Inflammatory macrophage (primary cell): ENCODE measurements at regions not wholly inside any gene's neighbourhood (a gene's known extent, or its start where the extent isn't known, plus 50 kb on each side); places are given as distances from the start of the nearest gene placed in this dataset.
"Not testable (repeated sequence)": the region's sequence is repeated elsewhere in the genome, so short reads cannot be mapped to it uniquely, and the experiment has no call there.

Source experiments
- DNase-seq, 2 donors: peaks; one replicate each; pipeline ENCODE4 v3.0.0-alpha.2; 2020 to 2022

DNA sequence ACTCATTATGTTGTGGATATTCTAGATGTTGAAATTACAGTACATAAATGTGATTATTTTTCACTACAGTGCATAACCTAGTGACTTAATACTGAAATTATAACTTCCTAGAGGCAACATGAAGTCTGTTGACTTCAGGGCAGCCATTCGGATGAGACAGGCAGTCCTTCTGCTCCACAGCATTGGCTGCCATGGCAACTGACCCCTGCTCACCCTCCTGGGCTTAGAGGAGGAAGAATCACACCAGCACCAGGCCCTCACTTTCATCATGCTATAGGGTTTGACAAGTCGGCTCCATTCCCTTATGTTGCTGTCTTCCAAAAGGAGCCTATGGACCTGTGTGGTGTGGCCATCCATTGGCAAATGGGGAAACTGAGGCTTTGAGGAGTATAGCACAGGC is 233.5 kb upstream of the TMEM132C start:
- DNase-seq: no peak

- no peak for DNase-seq
Measured at GRCh38 chr12:128040971-128041370, 226.0 kb upstream of the TMEM132C start.

DNA sequence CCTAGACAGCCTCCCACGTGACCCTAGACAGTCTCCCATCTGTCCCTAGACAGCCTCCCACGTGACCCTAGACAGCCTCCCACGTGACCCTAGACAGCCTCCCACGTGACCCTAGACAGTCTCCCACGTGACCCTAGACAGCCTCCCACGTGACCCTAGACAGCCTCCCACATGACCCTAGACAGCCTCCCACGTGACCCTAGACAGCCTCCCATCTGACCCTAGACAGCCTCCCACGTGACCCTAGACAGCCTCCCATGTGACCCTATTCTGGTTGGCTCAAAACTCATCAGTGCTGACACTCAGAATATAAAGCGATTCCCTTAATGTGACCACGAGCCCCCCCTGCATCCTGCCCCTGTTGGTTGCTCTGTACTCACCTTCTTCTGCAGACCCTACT is 224.7 kb upstream of the TMEM132C start:
- not testable (repeated sequence) for DNase-seq

- DNase-seq: no peak
Measured at GRCh38 chr12:128042825-128043224, 224.1 kb upstream of the TMEM132C start.

- DNase-seq: no peak
Measured at GRCh38 chr12:128043317-128043716, 223.7 kb upstream of the TMEM132C start.

DNA sequence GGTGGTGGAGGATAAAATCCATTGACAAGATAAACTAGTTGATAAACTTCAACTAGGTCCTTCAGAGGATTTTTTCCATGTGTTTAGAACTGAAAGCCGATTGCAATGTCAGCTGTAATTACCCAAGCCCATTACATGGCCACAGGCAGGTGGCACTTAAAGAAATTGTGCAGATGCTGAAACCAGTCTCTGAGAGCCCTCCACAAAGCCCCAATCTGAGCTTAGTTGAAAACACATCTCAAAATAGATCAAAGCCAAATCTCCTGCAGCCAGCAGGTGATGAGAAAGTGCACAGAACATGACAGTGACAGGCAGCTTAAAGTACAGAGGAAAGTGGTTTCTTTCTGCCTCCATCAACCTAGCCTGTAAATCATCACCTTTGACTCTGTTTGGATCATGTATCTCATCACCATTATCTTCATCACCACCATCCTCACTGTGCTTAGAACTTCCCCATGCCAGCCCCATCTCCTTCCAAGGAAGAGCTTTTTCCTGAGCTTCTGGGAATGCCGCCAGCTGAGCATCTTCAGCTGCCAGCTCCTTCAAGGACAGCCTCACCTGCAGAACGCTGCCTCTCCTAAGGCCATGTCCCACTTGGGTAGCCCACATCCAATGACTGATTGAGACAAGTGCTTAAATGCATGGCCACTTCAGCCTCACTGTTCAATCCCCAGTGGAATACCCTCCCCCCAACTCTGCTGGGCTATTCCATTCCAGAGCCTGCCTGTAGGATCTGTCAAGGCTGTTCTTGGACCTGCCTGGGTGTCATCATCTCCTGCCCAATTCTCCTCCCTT is 219.5 kb upstream of the TMEM132C start:
- no peak for DNase-seq

- no peak for DNase-seq
Measured at GRCh38 chr12:128052331-128052730, 214.6 kb upstream of the TMEM132C start.

DNA sequence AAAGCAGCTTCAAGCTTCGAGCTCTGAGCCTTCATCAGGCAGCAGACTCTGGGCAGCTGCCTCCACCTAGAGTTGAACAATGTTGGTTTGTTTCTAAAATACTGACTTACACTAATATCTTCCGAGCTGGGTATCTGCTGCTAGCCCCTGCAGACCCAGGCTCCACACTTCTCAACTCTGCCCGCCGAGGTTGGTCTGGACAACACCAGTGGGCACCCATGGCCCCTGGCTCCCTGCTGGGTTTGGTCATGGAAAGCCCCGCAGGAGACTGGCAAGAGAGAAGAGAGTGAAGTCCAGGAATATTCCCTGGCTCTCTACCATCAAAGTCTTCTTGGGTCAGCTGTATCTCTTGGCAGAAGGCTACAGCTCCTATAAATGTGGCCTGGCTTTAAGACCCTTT is 214.2 kb upstream of the TMEM132C start:
- no peak for DNase-seq

DNA sequence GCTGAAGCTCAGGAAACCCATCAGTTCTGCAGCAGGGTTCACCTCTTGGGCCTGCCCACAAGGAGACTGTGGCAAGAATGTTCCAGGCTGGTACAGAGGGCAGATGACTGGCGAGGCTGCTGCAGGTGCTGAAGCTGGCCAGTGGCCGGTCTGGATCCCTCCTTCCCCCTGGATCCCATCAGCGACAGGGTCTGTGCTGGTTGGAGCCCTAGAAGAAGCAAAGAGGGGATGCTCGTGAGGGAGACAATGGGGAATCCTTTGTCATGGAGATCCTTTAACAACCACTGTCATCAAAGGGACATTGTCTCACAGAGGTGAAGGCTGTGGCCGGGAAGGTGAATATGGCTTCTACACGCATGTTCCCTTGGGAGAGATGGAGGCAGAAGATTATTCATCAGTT is 211.4 kb upstream of the TMEM132C start:
- no peak for DNase-seq

- DNase-seq: no peak
Measured at GRCh38 chr12:128056136-128056801, 210.7 kb upstream of the TMEM132C start.

DNA sequence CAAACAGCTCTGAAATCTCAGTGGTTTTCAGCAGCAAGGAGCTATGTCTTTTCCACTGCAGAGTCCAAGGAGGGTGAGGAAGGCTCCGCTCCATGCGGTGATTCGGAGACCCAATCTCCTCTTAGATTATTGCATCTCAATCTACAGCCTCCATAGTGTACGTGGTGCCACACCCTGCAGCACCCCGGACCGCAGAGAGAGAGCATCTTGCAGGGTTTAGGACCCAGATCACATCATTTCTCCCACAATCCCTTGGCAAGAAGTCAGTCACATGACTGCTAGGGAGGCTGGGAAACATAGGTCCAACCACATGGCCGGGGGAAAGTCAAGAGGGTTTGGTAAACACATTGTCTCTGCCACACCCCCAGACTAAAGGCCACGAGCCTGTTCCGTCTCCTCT is 209.4 kb upstream of the TMEM132C start:
- DNase-seq: no peak

- no peak for DNase-seq
Measured at GRCh38 chr12:128059621-128060370, 207.2 kb upstream of the TMEM132C start.

GRCh38 chr12:128068211-128068610 is 198.8 kb upstream of the TMEM132C start:
- no peak for DNase-seq

DNA sequence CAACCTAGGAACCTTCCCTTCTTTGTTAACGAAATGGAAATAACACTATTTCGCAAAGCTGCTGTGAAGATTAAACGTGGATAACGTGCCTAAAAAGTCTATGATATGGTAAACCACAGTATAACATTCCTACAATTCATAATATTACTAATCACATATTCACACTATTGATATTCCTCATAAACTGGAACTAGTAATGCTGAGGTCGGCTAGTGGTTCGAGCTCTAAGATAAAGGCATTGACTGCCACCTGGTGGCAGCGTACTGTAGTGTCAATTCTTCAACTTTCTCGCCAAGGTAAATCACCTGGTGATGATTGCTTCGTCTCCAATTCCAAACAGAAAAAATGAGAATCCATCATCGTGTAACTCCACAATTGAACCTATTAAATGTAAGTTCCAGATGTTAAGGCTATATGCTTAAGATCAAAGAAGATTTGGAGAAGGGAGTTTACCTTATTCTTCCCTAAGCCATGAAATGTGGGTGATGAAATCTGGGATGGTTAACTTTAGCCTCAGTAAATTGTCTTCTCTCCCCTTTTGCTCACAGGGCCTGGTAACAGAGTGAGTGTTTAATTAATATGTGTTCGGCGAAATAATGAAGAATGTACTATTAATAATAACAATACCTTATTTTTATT is 197.5 kb upstream of the TMEM132C start:
- DNase-seq: peak; percentile 30 to 51

DNA sequence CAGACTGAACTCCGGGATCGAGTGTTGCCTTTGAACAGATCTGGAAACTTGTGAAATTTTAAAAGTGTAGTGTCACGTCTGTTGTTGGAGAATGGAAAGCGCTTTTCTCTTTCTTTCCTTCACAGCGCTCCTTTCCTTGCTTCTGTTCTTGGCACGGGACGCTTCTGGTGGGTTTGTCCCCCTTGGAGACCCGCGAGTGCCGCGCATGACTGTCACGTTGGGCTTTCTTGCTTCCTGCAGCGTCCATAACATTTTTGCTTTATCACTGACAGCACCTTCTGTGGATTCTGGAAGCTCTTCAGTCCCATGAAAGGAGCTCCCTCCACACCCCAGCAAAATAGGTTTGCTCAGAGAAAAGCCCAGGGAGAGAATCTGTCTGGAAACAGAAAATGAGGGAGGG is 193.0 kb upstream of the TMEM132C start:
- DNase-seq: no peak

- DNase-seq: no peak
Measured at GRCh38 chr12:128075332-128075731, 191.6 kb upstream of the TMEM132C start.

- DNase-seq: no peak
Measured at GRCh38 chr12:128076188-128076587, 190.8 kb upstream of the TMEM132C start.

GRCh38 chr12:128077211-128077916 is 189.6 kb upstream of the TMEM132C start:
- DNase-seq: no peak

DNA sequence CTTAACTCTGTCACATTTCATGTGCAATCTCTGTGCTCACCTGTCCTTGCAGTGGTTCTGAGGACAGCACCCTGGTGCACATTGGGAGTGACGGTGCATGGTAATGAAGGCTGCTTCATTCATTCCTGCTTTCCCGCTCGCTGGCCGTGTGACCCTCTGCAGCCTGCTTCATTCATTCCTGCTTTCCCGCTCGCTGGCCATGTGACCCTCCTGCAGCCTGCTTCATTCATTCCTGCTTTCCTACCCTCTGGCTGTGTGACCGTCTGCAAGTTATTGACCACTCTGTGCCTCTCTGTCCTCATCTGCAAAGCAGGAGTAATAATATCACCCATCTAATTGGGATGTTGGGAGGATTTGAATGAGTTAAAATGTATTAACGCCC is 189.1 kb upstream of the TMEM132C start:
- no peak for DNase-seq

DNA sequence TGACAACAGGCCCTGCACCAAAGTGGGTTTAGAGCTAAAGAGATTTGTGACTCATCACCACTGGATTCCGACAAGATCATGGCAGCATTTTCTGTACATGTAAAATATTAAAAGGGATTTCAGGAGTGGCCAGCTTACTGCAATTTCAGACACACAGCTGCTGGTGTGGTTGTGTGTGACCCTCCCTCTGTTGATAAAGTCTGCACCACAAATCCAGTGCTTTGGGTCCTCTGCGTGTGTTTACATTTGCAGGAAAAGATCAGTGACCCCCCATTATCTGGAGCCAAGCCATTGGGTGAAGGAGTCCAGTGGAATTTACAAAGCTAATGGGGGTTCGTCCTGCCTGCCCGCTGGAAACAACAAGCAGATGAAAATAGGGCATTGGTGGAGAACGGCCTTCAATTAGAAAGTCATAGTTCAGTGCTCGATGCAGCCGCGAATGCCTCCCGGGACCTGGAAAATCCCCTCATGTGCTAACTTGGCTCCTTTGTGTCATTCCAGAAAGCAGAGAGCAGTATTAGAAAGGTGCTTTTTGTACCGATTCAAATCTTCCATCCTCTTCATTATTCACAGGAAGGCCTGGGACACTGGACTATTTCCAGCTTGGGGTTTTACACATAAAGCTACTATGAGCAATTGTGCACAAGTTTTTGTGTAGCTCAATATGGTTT is 188.5 kb upstream of the TMEM132C start:
- no peak for DNase-seq

GRCh38 chr12:128079446-128079845 is 187.5 kb upstream of the TMEM132C start:
- DNase-seq: no peak
